ENCODE measurements at regions not wholly inside any gene's neighbourhood (a gene's known extent, or its start where the extent isn't known, plus 50 kb on each side); places are given as distances from the start of the nearest gene placed in this dataset.
"Not testable (repeated sequence)": the region's sequence is repeated elsewhere in the genome, so short reads cannot be mapped to it uniquely, and the experiment has no call there.

DNA sequence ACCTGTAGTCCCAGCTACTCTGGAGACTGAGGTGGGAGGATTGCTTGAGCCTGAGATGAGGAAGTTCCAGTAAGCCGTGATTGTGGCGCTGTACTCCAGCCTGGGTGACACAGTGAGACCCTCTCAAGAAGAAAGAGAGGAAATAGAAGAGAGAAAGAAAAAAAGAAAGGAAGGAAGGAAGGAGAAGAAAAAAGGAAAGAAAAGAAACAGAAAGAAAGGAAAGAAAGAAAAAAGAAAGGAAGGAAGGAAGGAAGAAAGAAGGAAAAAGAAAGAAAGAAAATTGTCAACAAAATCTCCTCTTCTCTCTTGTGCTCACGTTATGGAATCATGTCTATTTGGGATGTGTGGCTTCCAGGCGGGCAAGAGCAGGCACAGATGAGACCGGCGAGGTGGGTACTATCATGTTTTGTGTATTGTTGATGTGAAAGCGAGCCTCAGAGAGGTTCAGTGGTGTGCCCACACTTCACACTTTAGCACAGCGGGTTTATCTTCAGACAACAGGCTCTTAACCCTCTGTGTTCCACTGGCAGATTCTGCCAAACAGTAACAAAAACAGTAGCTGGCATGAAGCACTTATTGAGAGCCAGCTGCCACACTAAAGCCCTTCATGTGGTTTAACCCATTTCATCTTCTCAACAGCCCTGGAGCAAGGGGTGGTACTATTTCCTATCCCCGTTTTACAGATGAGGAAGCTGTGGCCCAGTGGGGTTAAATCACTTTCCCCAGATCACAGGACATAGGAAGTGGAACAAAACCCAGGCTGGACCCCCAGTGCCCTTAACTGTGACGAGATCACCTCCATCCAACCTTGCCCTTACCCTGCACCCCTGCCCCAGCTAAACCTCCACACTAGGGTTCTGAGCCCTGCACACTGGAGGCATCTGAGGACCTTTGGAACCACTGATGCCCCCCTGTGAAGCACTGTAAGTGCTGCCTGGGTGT, 94.7 kb upstream of the TARDBP start:
- TF ChIP-seq, protein P1, sequence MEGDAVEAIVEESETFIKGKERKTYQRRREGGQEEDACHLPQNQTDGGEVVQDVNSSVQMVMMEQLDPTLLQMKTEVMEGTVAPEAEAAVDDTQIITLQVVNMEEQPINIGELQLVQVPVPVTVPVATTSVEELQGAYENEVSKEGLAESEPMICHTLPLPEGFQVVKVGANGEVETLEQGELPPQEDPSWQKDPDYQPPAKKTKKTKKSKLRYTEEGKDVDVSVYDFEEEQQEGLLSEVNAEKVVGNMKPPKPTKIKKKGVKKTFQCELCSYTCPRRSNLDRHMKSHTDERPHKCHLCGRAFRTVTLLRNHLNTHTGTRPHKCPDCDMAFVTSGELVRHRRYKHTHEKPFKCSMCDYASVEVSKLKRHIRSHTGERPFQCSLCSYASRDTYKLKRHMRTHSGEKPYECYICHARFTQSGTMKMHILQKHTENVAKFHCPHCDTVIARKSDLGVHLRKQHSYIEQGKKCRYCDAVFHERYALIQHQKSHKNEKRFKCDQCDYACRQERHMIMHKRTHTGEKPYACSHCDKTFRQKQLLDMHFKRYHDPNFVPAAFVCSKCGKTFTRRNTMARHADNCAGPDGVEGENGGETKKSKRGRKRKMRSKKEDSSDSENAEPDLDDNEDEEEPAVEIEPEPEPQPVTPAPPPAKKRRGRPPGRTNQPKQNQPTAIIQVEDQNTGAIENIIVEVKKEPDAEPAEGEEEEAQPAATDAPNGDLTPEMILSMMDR (conservative IDR thresholded peaks at IDR 0.05) = no peak
- Mint-ChIP-seq H3K9me3 (no peaks in the 10 kb centered on the region), H3K27ac (ENCODE audit: unreplicated experiment) (no peak overlapping the region), H3K4me1 (no peaks in the 10 kb centered on the region), H3K36me3 (ENCODE audit: low read depth) (no peaks in the 10 kb centered on the region), H3K27me3 (ENCODE audit: low read depth) (peaks cover 14% of the 10 kb centered on the region), H3K4me3 (no peak overlapping the region)
- DNase-seq (ENCODE audit: low read depth, low spot score) = no peak

DNA sequence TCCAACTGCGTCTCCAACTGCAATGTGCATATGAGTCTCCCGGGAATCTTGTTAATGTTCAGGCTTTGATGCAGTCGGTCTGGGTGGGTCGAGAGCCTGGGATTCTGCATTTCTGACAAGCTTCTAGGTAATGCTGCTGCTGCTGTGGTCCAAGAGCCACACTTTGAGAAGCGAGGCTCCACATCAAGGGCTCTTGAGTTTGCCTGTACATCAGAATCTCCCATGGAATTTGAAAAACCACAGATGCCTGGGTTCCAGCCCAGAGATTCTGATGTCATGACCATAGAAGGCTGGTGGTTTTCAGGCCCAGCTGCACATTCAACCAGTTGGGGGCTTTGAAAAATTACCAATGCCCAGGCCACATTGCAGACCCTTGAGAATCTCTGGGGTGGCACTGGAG, 93.9 kb upstream of the TARDBP start:
- Mint-ChIP-seq H3K4me1 (no peaks in the 10 kb centered on the region), H3K27me3 (ENCODE audit: low read depth) (peaks cover 14% of the 10 kb centered on the region), H3K27ac (ENCODE audit: unreplicated experiment) (no peak overlapping the region), H3K36me3 (ENCODE audit: low read depth) (no peaks in the 10 kb centered on the region), H3K9me3 (no peaks in the 10 kb centered on the region), H3K4me3 (no peak overlapping the region)
- TF ChIP-seq, protein P1 (conservative IDR thresholded peaks at IDR 0.05) = no peak
- no peak for DNase-seq (ENCODE audit: low read depth, low spot score)

DNA sequence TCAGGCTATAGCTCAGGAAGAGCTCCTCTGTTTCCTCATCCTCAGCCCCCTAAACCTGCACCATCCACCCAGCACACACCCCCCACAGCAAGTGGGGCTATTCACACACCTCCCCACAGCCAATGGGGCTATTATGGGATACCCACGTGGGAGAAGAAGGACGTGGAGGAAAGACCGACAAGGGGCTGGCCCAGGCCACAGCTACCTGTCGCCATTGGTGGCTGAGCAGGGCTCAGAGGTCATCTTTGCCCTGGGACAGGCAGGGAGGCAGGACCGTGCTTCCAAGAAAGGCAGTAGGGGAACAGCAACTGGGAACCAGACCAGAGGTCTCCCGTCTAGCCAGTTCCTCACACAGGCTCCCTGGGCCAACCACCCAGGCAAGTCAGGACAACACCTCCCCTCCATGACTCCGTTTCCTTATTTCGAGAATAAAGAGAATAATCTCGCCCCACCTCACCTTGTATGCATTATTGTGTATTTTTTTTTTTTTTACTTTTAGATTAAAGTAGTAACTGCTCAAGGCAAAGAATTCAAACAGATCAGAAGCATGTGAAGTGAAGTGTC, 92.3 kb upstream of the TARDBP start:
- Mint-ChIP-seq H3K27ac (ENCODE audit: unreplicated experiment) (no peak overlapping the region), H3K36me3 (ENCODE audit: low read depth) (no peaks in the 10 kb centered on the region), H3K4me3 (no peak overlapping the region), H3K27me3 (ENCODE audit: low read depth) (peaks cover 14% of the 10 kb centered on the region), H3K4me1 (no peaks in the 10 kb centered on the region), H3K9me3 (no peaks in the 10 kb centered on the region)
- DNase-seq (ENCODE audit: low read depth, low spot score) = no peak
- TF ChIP-seq, protein P1 (conservative IDR thresholded peaks at IDR 0.05) = no peak

DNA sequence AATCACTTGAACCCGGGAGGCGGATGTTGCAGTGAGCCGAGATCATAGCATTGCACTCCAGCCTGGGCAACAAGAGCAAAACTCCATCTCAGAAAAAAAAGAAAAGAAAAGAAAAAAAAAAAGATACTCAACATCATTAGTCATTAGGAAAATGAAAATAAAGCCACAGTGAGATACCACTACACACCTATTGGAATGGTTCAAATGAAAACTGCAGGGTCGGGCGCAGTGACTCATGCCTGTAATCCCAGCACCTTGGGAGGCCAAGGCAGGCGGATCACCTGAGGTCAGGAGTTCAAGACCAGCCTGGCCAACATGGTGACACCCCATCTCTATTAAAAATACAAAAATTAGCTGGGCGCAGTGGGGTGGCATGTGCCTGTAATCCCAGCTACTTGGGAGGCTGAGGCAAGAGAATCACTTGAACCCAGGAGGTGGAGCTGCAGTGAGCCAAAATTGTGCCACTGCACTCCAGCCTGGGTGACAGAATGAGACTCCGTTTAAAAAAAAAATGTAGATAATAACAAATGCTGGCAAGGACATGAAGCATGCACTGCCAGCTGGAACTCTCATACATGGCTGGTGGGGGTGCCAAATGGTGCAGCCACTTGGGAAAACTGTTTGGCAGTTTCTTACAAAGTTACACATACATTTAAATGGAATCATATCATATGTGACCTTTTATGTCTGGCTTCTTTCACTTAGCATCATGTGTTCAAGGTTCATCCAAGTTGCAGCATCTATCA, 90.0 kb upstream of the TARDBP start:
- not testable (repeated sequence) for DNase-seq (ENCODE audit: low read depth, low spot score); H3K27ac Mint-ChIP-seq (ENCODE audit: unreplicated experiment); H3K4me3 Mint-ChIP-seq; H3K36me3 Mint-ChIP-seq (ENCODE audit: low read depth); H3K9me3 Mint-ChIP-seq; H3K4me1 Mint-ChIP-seq
- peaks cover 12% of the 10 kb centered on the region for H3K27me3 Mint-ChIP-seq (ENCODE audit: low read depth)

DNA sequence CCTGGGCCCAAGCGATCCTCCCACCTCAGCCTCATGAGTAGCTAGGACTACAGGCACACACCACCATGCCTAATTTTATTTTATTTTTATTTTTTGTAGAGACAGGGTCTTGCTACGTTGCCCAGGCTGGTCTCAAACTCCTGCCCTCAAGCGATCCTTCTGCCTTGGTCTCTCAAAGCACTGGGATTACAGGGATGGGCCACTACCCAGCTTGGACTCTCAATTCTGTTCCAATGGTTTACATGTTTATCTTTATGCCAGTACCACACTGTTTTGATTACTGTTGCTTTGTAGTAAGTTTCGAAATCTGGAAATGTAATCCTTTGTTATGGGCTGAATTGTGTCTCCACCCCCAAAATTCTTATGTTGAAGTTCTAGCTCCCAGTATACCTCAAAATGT, 88.4 kb upstream of the TARDBP start:
- peaks cover 3% of the 10 kb centered on the region for H3K27me3 Mint-ChIP-seq (ENCODE audit: low read depth)
- no peak for DNase-seq (ENCODE audit: low read depth, low spot score)
- H3K27ac Mint-ChIP-seq (ENCODE audit: unreplicated experiment) = no peak overlapping the region

More for the DNA sequence above, 88.4 kb upstream of the TARDBP start:
- Mint-ChIP-seq H3K9me3 (no peaks in the 10 kb centered on the region), H3K36me3 (ENCODE audit: low read depth) (no peaks in the 10 kb centered on the region), H3K4me3 (no peak overlapping the region), H3K4me1 (no peaks in the 10 kb centered on the region)
- TF ChIP-seq, protein P1 (conservative IDR thresholded peaks at IDR 0.05) = no peak

Data from neural crest cell (in vitro differentiated cells).